HG03045 (cell line): ENCODE measurements at regions not wholly inside any gene's neighbourhood (a gene's known extent, or its start where the extent isn't known, plus 50 kb on each side); places are given as distances from the start of the nearest gene placed in this dataset.

Source experiments
- ATAC-seq: cut with Tn5 transposase; IDR thresholded peaks from one replicate; pipeline ENCODE4 v1.9.1; 2021; ENCODE audit warnings: mild to moderate bottlenecking, moderate library complexity; ENCODE audit not compliant: unreplicated experiment

- no peak for ATAC-seq
Measured at GRCh38 chr2:2812117-2812516, 481.0 kb upstream of the MYT1L start.

GRCh38 chr2:2810504-2810903 lies 479.4 kb upstream of the MYT1L start:
- ATAC-seq: no peak

- no peak for ATAC-seq
Measured at GRCh38 chr2:2809771-2810170, 478.7 kb upstream of the MYT1L start.

- ATAC-seq: no peak
Measured at GRCh38 chr2:2808551-2809058, 477.5 kb upstream of the MYT1L start.

GRCh38 chr2:2806711-2807110 lies 475.6 kb upstream of the MYT1L start:
- no peak for ATAC-seq

GRCh38 chr2:2805263-2805662 lies 474.2 kb upstream of the MYT1L start:
- no peak for ATAC-seq

- no peak for ATAC-seq
Measured at GRCh38 chr2:2804528-2804927, 473.5 kb upstream of the MYT1L start.

- no peak for ATAC-seq
Measured at GRCh38 chr2:2801458-2801857, 470.4 kb upstream of the MYT1L start.

GRCh38 chr2:2800697-2801096 lies 469.6 kb upstream of the MYT1L start:
- no peak for ATAC-seq

GRCh38 chr2:2800001-2800400 lies 468.9 kb upstream of the MYT1L start:
- ATAC-seq: no peak

- no peak for ATAC-seq
Measured at GRCh38 chr2:2799151-2799697, 468.1 kb upstream of the MYT1L start.

GRCh38 chr2:2798337-2798736 lies 467.3 kb upstream of the MYT1L start:
- ATAC-seq: no peak

- ATAC-seq: no peak
Measured at GRCh38 chr2:2797797-2798196, 466.7 kb upstream of the MYT1L start.

- no peak for ATAC-seq
Measured at GRCh38 chr2:2796207-2796606, 465.1 kb upstream of the MYT1L start.

GRCh38 chr2:2795438-2796091 lies 464.5 kb upstream of the MYT1L start:
- ATAC-seq: no peak

GRCh38 chr2:2793925-2794560 lies 463.0 kb upstream of the MYT1L start:
- no peak for ATAC-seq

- ATAC-seq: no peak
Measured at GRCh38 chr2:2793514-2793913, 462.4 kb upstream of the MYT1L start.

- ATAC-seq: no peak
Measured at GRCh38 chr2:2791606-2792005, 460.5 kb upstream of the MYT1L start.

GRCh38 chr2:2791031-2791430 lies 460.0 kb upstream of the MYT1L start:
- ATAC-seq: no peak

- no peak for ATAC-seq
Measured at GRCh38 chr2:2788076-2788475, 457.0 kb upstream of the MYT1L start.

- no peak for ATAC-seq
Measured at GRCh38 chr2:2787301-2787907, 456.3 kb upstream of the MYT1L start.

- ATAC-seq: no peak
Measured at GRCh38 chr2:2782007-2782406, 450.9 kb upstream of the MYT1L start.
